Mesenchymal stem cell (in vitro differentiated cells and primary cell): ENCODE measurements at regions not wholly inside any gene's neighbourhood (a gene's known extent, or its start where the extent isn't known, plus 50 kb on each side); places are given as distances from the start of the nearest gene placed in this dataset.

ENCODE experiments used
- DNase-seq: peaks from one replicate; pipeline ENCODE4 v3.0.0-alpha.2; 2013
- H2AFZ ChIP-seq: one replicate; pipeline ENCODE4 v1.6.1; 2013; ENCODE audit warnings: low read depth, mild to moderate bottlenecking, control low read depth, inconsistent platforms, low read length, moderate library complexity
- H2AK5ac ChIP-seq: 2 replicates; pipeline ENCODE4 v1.6.1; 2013; ENCODE audit warnings: low read length, moderate library complexity, mild to moderate bottlenecking, inconsistent platforms; ENCODE audit not compliant: severe bottlenecking
- H2BK120ac ChIP-seq: one replicate; pipeline ENCODE4 v1.6.1; 2013; ENCODE audit warnings: low read depth, mild to moderate bottlenecking, inconsistent platforms, low read length, moderate library complexity
- H2BK12ac ChIP-seq, 2 experiments: one replicate each; pipeline ENCODE4 v1.6.1; 2013; ENCODE audit warnings: inconsistent platforms in 2 of 2, low read length in 2 of 2, mild to moderate bottlenecking in 2 of 2, moderate library complexity in 2 of 2, control low read depth in 1 of 2
- H2BK15ac ChIP-seq: one replicate; pipeline ENCODE4 v1.6.1; 2013; ENCODE audit warnings: mild to moderate bottlenecking, low read depth, inconsistent platforms; ENCODE audit not compliant: poor library complexity, severe bottlenecking
- H2BK5ac ChIP-seq: 2 replicates; pipeline ENCODE4 v1.6.1; 2013; ENCODE audit warnings: low read depth, mild to moderate bottlenecking, low read length, control low read depth, inconsistent platforms; ENCODE audit not compliant: poor library complexity, severe bottlenecking
- H3K14ac ChIP-seq, 2 experiments: one replicate each; pipeline ENCODE4 v1.6.1; 2013; ENCODE audit warnings: inconsistent platforms in 2 of 2, low read length in 2 of 2, control low read depth in 1 of 2, mild to moderate bottlenecking in 1 of 2, moderate library complexity in 1 of 2
- H3K18ac ChIP-seq, 2 experiments: one replicate each; pipeline ENCODE4 v1.6.1; 2013; ENCODE audit warnings: inconsistent platforms in 2 of 2, low read length in 2 of 2, control low read depth in 1 of 2, low read depth in 1 of 2, mild to moderate bottlenecking in 1 of 2
- H3K23ac ChIP-seq, 2 experiments: one replicate each; pipeline ENCODE4 v1.6.1; 2013; ENCODE audit warnings: inconsistent platforms in 2 of 2, low read length in 2 of 2, mild to moderate bottlenecking in 2 of 2, moderate library complexity in 2 of 2, control low read depth in 1 of 2
- H3K27ac ChIP-seq: 2 replicates; pipeline ENCODE4 v1.5.1; 2013; ENCODE audit warnings: mild to moderate bottlenecking, moderate library complexity, low read length, control low read depth, inconsistent platforms; ENCODE audit not compliant: poor library complexity, severe bottlenecking
- H3K27me3 ChIP-seq, 2 experiments: 2 replicates each; pipeline versions ENCODE4 v1.6.1 to v1.7.0; 2013; ENCODE audit warnings: low read length in 2 of 2, mild to moderate bottlenecking in 2 of 2, moderate library complexity in 2 of 2, control low read depth in 1 of 2, inconsistent platforms in 1 of 2; ENCODE audit not compliant: control insufficient read depth in 1 of 2, insufficient read depth in 1 of 2
- H3K36me3 ChIP-seq, 2 experiments: 2 replicates each; pipeline versions ENCODE4 v1.6.1 to v1.7.0; 2013; ENCODE audit warnings: low read length in 2 of 2, control low read depth in 1 of 2, inconsistent platforms in 1 of 2, low read depth in 1 of 2, mild to moderate bottlenecking in 1 of 2; ENCODE audit not compliant: insufficient read depth in 2 of 2, control insufficient read depth in 1 of 2
- H3K4ac ChIP-seq, 2 experiments: one replicate each; pipeline ENCODE4 v1.6.1; 2013; ENCODE audit warnings: inconsistent platforms in 2 of 2, low read length in 2 of 2, mild to moderate bottlenecking in 2 of 2, moderate library complexity in 2 of 2, control low read depth in 1 of 2, low read depth in 1 of 2
- H3K4me1 ChIP-seq: 2 replicates; pipeline ENCODE4 v1.6.1; 2013; ENCODE audit warnings: low read depth, low read length, control low read depth; ENCODE audit not compliant: control insufficient read depth, insufficient read depth
- H3K4me2 ChIP-seq: 2 replicates; pipeline ENCODE4 v1.6.1; 2013; ENCODE audit warnings: low read length, mild to moderate bottlenecking, inconsistent platforms; ENCODE audit not compliant: poor library complexity, severe bottlenecking
- H3K4me3 ChIP-seq, 2 experiments: 2 replicates each; pipeline versions ENCODE4 v1.5.1 to v1.7.0; 2013; ENCODE audit warnings: low read length in 2 of 2, mild to moderate bottlenecking in 2 of 2, control low read depth in 1 of 2, low read depth in 1 of 2; ENCODE audit not compliant: insufficient read depth in 1 of 2
- H3K79me1 ChIP-seq: replicated peaks from 2 replicates; pipeline ENCODE4 v1.6.1; 2013; ENCODE audit warnings: mild to moderate bottlenecking, control low read depth, low read length, inconsistent platforms; ENCODE audit not compliant: poor library complexity, severe bottlenecking
- H3K9ac ChIP-seq: 2 replicates; pipeline ENCODE4 v1.7.0; 2013; ENCODE audit warnings: mild to moderate bottlenecking, low read length, moderate library complexity
- H3K9me3 ChIP-seq: 2 replicates; pipeline ENCODE4 v1.7.0; 2013; ENCODE audit warnings: mild to moderate bottlenecking, low read length; ENCODE audit not compliant: control insufficient read depth
- H4K8ac ChIP-seq: one replicate; pipeline ENCODE4 v1.6.1; 2013; ENCODE audit warnings: inconsistent platforms, mild to moderate bottlenecking, low read length, moderate library complexity
- H4K91ac ChIP-seq: one replicate; pipeline ENCODE4 v1.6.1; 2013; ENCODE audit warnings: mild to moderate bottlenecking, low read length, inconsistent platforms
- WGBS: methylation state at CpG from one replicate; pipeline ENCODE4 v1.1.7; 2013; ENCODE audit warnings: mixed read lengths; 5-methylcytosine and 5-hydroxymethylcytosine counted together

DNA sequence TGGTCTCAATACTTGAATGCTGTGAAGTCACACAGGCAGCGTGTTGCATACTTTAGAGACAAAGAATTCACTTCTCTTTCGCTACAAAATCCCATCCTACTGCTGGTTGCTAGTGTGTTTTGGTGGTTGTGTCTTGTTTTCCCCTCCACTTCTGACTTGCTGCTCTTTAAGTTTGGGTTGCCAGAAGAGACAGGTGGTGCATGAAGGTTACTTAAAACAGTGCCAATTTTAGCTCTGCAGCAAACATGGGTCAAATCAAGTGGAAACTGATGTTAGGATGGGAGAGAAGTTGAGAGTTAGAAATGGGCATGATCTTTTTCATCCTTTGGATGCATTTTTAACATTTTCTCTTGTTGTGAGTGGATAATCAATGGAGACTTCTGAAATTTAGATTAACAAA is 136.2 kb upstream of the KCNH7 start:
- Histone ChIP-seq H2AFZ (no peak overlapping the region), H3K9ac (no peak overlapping the region), H2BK5ac (no peak overlapping the region), H4K91ac (no peak overlapping the region), H3K9me3 (no peaks in the 10 kb centered on the region), H3K23ac (no peak overlapping the region), H3K27ac (no peak overlapping the region), H3K18ac (no peak overlapping the region), H3K79me1 (no peaks in the 10 kb centered on the region), H3K14ac (no peak overlapping the region), H3K36me3 (no peaks in the 10 kb centered on the region), H2AK5ac (no peak overlapping the region), H3K4me1 (no peaks in the 10 kb centered on the region), H3K4me3 (no peak overlapping the region), H4K8ac (no peak overlapping the region), H3K27me3 (no peaks in the 10 kb centered on the region), H2BK15ac (no peak overlapping the region), H2BK120ac (no peak overlapping the region), H3K4me2 (no peak overlapping the region), H2BK12ac (no peak overlapping the region), H3K4ac (no peak overlapping the region)
- no peak for DNase-seq
- WGBS: 63% methylated on average over 2 of the region's 2 CpGs

GRCh38 chr2:162972383-162972782 is 133.8 kb upstream of the KCNH7 start:
- Histone ChIP-seq H3K36me3 (no peaks in the 10 kb centered on the region), H2BK15ac (no peak overlapping the region), H3K4me1 (no peaks in the 10 kb centered on the region), H3K9ac (no peak overlapping the region), H2AFZ (no peak overlapping the region), H3K23ac (no peak overlapping the region), H3K27me3 (no peaks in the 10 kb centered on the region), H3K4me3 (no peak overlapping the region), H2BK5ac (no peak overlapping the region), H3K79me1 (no peaks in the 10 kb centered on the region), H2BK12ac (no peak overlapping the region), H2AK5ac (no peak overlapping the region), H3K27ac (no peak overlapping the region), H4K8ac (no peak overlapping the region), H4K91ac (no peak overlapping the region), H3K4me2 (no peak overlapping the region), H3K4ac (no peak overlapping the region), H3K14ac (no peak overlapping the region), H3K9me3 (no peaks in the 10 kb centered on the region), H3K18ac (no peak overlapping the region), H2BK120ac (no peak overlapping the region)
- WGBS: no CpG with 5 or more reads among the region's 1 CpG
- no peak for DNase-seq

GRCh38 chr2:162968306-162968705 is 129.7 kb upstream of the KCNH7 start:
- Histone ChIP-seq H4K8ac (no peak overlapping the region), H3K4me1 (no peaks in the 10 kb centered on the region), H3K79me1 (no peaks in the 10 kb centered on the region), H3K23ac (no peak overlapping the region), H3K4me2 (no peak overlapping the region), H3K9ac (no peak overlapping the region), H3K27me3 (no peaks in the 10 kb centered on the region), H3K4me3 (no peak overlapping the region), H3K4ac (no peak overlapping the region), H3K9me3 (no peaks in the 10 kb centered on the region), H3K18ac (no peak overlapping the region), H3K36me3 (no peaks in the 10 kb centered on the region), H2BK15ac (no peak overlapping the region), H2BK120ac (no peak overlapping the region), H3K27ac (no peak overlapping the region), H2BK5ac (no peak overlapping the region), H2AK5ac (no peak overlapping the region), H4K91ac (no peak overlapping the region), H2BK12ac (no peak overlapping the region), H3K14ac (no peak overlapping the region), H2AFZ (no peak overlapping the region)
- WGBS: 0% methylated on average over 1 of the region's 1 CpG
- no peak for DNase-seq

GRCh38 chr2:162967811-162968210 is 129.2 kb upstream of the KCNH7 start:
- Histone ChIP-seq H3K4ac (no peak overlapping the region), H3K14ac (no peak overlapping the region), H2BK120ac (no peak overlapping the region), H3K23ac (no peak overlapping the region), H3K36me3 (no peaks in the 10 kb centered on the region), H3K79me1 (no peaks in the 10 kb centered on the region), H3K9ac (no peak overlapping the region), H3K18ac (no peak overlapping the region), H4K8ac (no peak overlapping the region), H2BK15ac (no peak overlapping the region), H3K4me1 (no peaks in the 10 kb centered on the region), H2AK5ac (no peak overlapping the region), H2BK5ac (no peak overlapping the region), H3K9me3 (no peaks in the 10 kb centered on the region), H2BK12ac (no peak overlapping the region), H3K4me2 (no peak overlapping the region), H3K4me3 (no peak overlapping the region), H4K91ac (no peak overlapping the region), H2AFZ (no peak overlapping the region), H3K27ac (no peak overlapping the region), H3K27me3 (no peaks in the 10 kb centered on the region)
- 0% methylated on average over 1 of the region's 1 CpG for WGBS
- DNase-seq: no peak
